Cardiac muscle cell (in vitro differentiated cells and primary cell): ENCODE measurements at regions not wholly inside any gene's neighbourhood (a gene's known extent, or its start where the extent isn't known, plus 50 kb on each side); places are given as distances from the start of the nearest gene placed in this dataset.

Experiments used
- DNase-seq, 2 donors: peaks; one replicate each; pipeline versions ENCODE4 v3.0.0 to v3.0.0-alpha.2; 2010 to 2017; ENCODE audit warnings: low read depth in 1 of 2, low spot score in 1 of 2
- H3K27ac ChIP-seq: fragments of 200-600 bp; sonication (generic); 2 replicates; pipeline ENCODE4 v1.5.1; 2016
- H3K27me3 ChIP-seq: fragments of 200-600 bp; sonication (generic); 2 replicates; pipeline ENCODE4 v1.6.0; 2016; ENCODE audit warnings: control low read depth
- H3K36me3 ChIP-seq: fragments of 200-600 bp; sonication (generic); 2 replicates; pipeline ENCODE4 v1.5.1; 2016; ENCODE audit warnings: control low read depth
- H3K4me1 ChIP-seq: fragments of 200-600 bp; sonication (generic); 2 replicates; pipeline ENCODE4 v1.8.1; 2017; ENCODE audit warnings: low read depth, mild to moderate bottlenecking, mixed run types
- H3K4me3 ChIP-seq: fragments of 200-600 bp; sonication (generic); 2 replicates; pipeline ENCODE4 v1.5.1; 2016; ENCODE audit warnings: mild to moderate bottlenecking
- H3K9me3 ChIP-seq: fragments of 200-600 bp; sonication (generic); 2 replicates; pipeline ENCODE4 v1.5.1; 2017; ENCODE audit warnings: low read depth, mild to moderate bottlenecking, control low read depth
- CTCF ChIP-seq: IDR thresholded peaks from 2 replicates; pipeline ENCODE4 v1.5.1; 2012; ENCODE audit warnings: low read depth, mild to moderate bottlenecking, low read length

- H3K27ac ChIP-seq: no peak overlapping the region
- no peaks in the 10 kb centered on the region for H3K4me1 ChIP-seq
- no peaks in the 10 kb centered on the region for H3K36me3 ChIP-seq
- H3K4me3 ChIP-seq: no peak overlapping the region
- no peak for TF ChIP-seq CTCF
- no peak for DNase-seq
- no peaks in the 10 kb centered on the region for H3K9me3 ChIP-seq
- H3K27me3 ChIP-seq: no peaks in the 10 kb centered on the region
Measured at GRCh38 chr13:80481588-80481987, 140.7 kb upstream of the SPRY2 start.

- DNase-seq: no peak
- no peak overlapping the region for H3K4me3 ChIP-seq
- H3K36me3 ChIP-seq: no peaks in the 10 kb centered on the region
- TF ChIP-seq CTCF: no peak
- no peak overlapping the region for H3K27ac ChIP-seq
- H3K9me3 ChIP-seq: no peaks in the 10 kb centered on the region
- H3K27me3 ChIP-seq: no peaks in the 10 kb centered on the region
- H3K4me1 ChIP-seq: no peaks in the 10 kb centered on the region
Measured at GRCh38 chr13:80477661-80478443, 136.9 kb upstream of the SPRY2 start.

- DNase-seq: no peak
- Histone ChIP-seq H3K27ac (no peak overlapping the region), H3K9me3 (no peaks in the 10 kb centered on the region), H3K4me3 (no peak overlapping the region), H3K27me3 (no peaks in the 10 kb centered on the region), H3K36me3 (no peaks in the 10 kb centered on the region), H3K4me1 (no peaks in the 10 kb centered on the region)
- no peak for TF ChIP-seq CTCF
Measured at GRCh38 chr13:80476953-80477352, 136.0 kb upstream of the SPRY2 start.

- Histone ChIP-seq H3K27ac (no peak overlapping the region), H3K4me3 (no peak overlapping the region), H3K36me3 (no peaks in the 10 kb centered on the region), H3K4me1 (no peaks in the 10 kb centered on the region), H3K27me3 (no peaks in the 10 kb centered on the region), H3K9me3 (no peaks in the 10 kb centered on the region)
- no peak for TF ChIP-seq CTCF
- no peak for DNase-seq
Measured at GRCh38 chr13:80475718-80476117, 134.8 kb upstream of the SPRY2 start.

- TF ChIP-seq CTCF: no peak
- no peaks in the 10 kb centered on the region for H3K4me1 ChIP-seq
- H3K9me3 ChIP-seq: no peaks in the 10 kb centered on the region
- no peak overlapping the region for H3K4me3 ChIP-seq
- DNase-seq: peak in 1 of 2 donors; percentile 54
- H3K27ac ChIP-seq: no peak overlapping the region
- no peaks in the 10 kb centered on the region for H3K36me3 ChIP-seq
- no peaks in the 10 kb centered on the region for H3K27me3 ChIP-seq
Measured at GRCh38 chr13:80473695-80474094, 132.8 kb upstream of the SPRY2 start.
